Stimulated activated memory B cell treated with anti-CD40 and anti-IgM and Interleukin-4, amounts not matched to agents 10 μg/mL and 1 μg/mL and 100 μg/mL, for 72 hours (primary cell): ENCODE measurements at regions not wholly inside any gene's neighbourhood (a gene's known extent, or its start where the extent isn't known, plus 50 kb on each side); places are given as distances from the start of the nearest gene placed in this dataset.

ENCODE experiments used
- ATAC-seq: fragments of 150-1000 bp; cut with Tn5 transposase; 2 replicates; pipeline ENCODE4 v1.10.0; 2021
- H3K27ac Mint-ChIP-seq: one replicate; pipeline ENCODE4 v1.8.0; 2022; ENCODE audit warnings: mild to moderate bottlenecking, mixed read lengths
- H3K27me3 Mint-ChIP-seq: one replicate; pipeline ENCODE4 v1.8.0; 2022; ENCODE audit warnings: mixed read lengths
- H3K36me3 Mint-ChIP-seq: one replicate; pipeline ENCODE4 v1.8.0; 2022; ENCODE audit warnings: mixed read lengths
- H3K4me1 Mint-ChIP-seq: one replicate; pipeline ENCODE4 v1.8.0; 2022; ENCODE audit warnings: mixed read lengths
- H3K4me3 Mint-ChIP-seq: one replicate; pipeline ENCODE4 v1.8.0; 2022; ENCODE audit warnings: mild to moderate bottlenecking, moderate library complexity, mixed read lengths
- H3K9me3 Mint-ChIP-seq: one replicate; pipeline ENCODE4 v1.8.0; 2022; ENCODE audit warnings: mixed read lengths

GRCh38 chr2:42958741-42959233, 166.4 kb upstream of the HAAO start:
- no peak overlapping the region for H3K4me3 Mint-ChIP-seq
- H3K27me3 Mint-ChIP-seq: no peaks in the 10 kb centered on the region
- H3K36me3 Mint-ChIP-seq: no peaks in the 10 kb centered on the region
- peaks cover 34% of the 10 kb centered on the region for H3K4me1 Mint-ChIP-seq
- H3K27ac Mint-ChIP-seq: no peak overlapping the region
- no peak for ATAC-seq
- H3K9me3 Mint-ChIP-seq: no peaks in the 10 kb centered on the region

DNA sequence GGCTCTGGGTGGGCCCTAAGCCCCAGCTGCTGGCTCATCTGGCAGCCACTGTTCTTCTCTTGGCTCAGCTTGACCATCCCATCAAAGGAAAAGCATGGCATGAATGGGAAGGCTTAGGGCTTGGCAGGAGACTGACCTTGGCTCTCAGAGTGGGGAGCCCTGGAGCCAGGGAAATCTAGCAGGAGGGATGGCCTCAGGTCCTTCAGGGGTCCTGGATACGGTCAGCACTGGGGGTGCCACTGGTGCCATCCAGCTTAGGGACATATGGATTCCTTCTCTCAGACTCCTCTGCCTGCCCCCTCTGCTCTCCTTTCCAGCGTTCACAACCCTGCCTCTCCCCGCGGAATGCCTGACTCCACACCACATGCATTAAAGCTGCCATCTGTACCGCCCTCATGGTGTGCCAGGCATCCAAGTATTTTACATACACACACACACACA, 165.5 kb upstream of the HAAO start:
- ATAC-seq: no peak
- Mint-ChIP-seq H3K27ac (no peak overlapping the region), H3K4me3 (no peak overlapping the region), H3K36me3 (no peaks in the 10 kb centered on the region), H3K4me1 (peaks cover 31% of the 10 kb centered on the region), H3K27me3 (no peaks in the 10 kb centered on the region), H3K9me3 (no peaks in the 10 kb centered on the region)

- no peak for ATAC-seq
- Mint-ChIP-seq H3K36me3 (no peaks in the 10 kb centered on the region), H3K27ac (no peak overlapping the region), H3K27me3 (no peaks in the 10 kb centered on the region), H3K9me3 (peaks cover 4% of the 10 kb centered on the region), H3K4me1 (peaks cover 31% of the 10 kb centered on the region), H3K4me3 (no peak overlapping the region)
Observed at GRCh38 chr2:42957109-42957860, 164.9 kb upstream of the HAAO start.

- Mint-ChIP-seq H3K4me1 (peaks cover 30% of the 10 kb centered on the region), H3K27me3 (no peaks in the 10 kb centered on the region), H3K9me3 (peaks cover 6% of the 10 kb centered on the region), H3K4me3 (no peak overlapping the region), H3K36me3 (no peaks in the 10 kb centered on the region), H3K27ac (no peak overlapping the region)
- no peak for ATAC-seq
Observed at GRCh38 chr2:42954227-42954962, 162.0 kb upstream of the HAAO start.

- H3K4me1 Mint-ChIP-seq: peaks cover 42% of the 10 kb centered on the region
- peaks cover 6% of the 10 kb centered on the region for H3K9me3 Mint-ChIP-seq
- H3K4me3 Mint-ChIP-seq: no peak overlapping the region
- no peak for ATAC-seq
- H3K27ac Mint-ChIP-seq: peak overlapping the region; percentile 26
- H3K27me3 Mint-ChIP-seq: no peaks in the 10 kb centered on the region
- no peaks in the 10 kb centered on the region for H3K36me3 Mint-ChIP-seq
Observed at GRCh38 chr2:42953216-42953615, 160.8 kb upstream of the HAAO start.

- no peaks in the 10 kb centered on the region for H3K27me3 Mint-ChIP-seq
- H3K4me1 Mint-ChIP-seq: peaks cover 56% of the 10 kb centered on the region
- H3K36me3 Mint-ChIP-seq: no peaks in the 10 kb centered on the region
- ATAC-seq: no peak
- H3K9me3 Mint-ChIP-seq: peaks cover 6% of the 10 kb centered on the region
- no peak overlapping the region for H3K4me3 Mint-ChIP-seq
- H3K27ac Mint-ChIP-seq: peak overlapping the region; percentile 47
Observed at GRCh38 chr2:42951263-42951938, 159.0 kb upstream of the HAAO start.

- H3K27ac Mint-ChIP-seq: peak overlapping the region; percentile 47
- H3K9me3 Mint-ChIP-seq: peaks cover 6% of the 10 kb centered on the region
- H3K27me3 Mint-ChIP-seq: no peaks in the 10 kb centered on the region
- ATAC-seq: peak; percentile 84
- no peak overlapping the region for H3K4me3 Mint-ChIP-seq
- no peaks in the 10 kb centered on the region for H3K36me3 Mint-ChIP-seq
- H3K4me1 Mint-ChIP-seq: peaks cover 47% of the 10 kb centered on the region
Observed at GRCh38 chr2:42949125-42949524, 156.7 kb upstream of the HAAO start.

DNA sequence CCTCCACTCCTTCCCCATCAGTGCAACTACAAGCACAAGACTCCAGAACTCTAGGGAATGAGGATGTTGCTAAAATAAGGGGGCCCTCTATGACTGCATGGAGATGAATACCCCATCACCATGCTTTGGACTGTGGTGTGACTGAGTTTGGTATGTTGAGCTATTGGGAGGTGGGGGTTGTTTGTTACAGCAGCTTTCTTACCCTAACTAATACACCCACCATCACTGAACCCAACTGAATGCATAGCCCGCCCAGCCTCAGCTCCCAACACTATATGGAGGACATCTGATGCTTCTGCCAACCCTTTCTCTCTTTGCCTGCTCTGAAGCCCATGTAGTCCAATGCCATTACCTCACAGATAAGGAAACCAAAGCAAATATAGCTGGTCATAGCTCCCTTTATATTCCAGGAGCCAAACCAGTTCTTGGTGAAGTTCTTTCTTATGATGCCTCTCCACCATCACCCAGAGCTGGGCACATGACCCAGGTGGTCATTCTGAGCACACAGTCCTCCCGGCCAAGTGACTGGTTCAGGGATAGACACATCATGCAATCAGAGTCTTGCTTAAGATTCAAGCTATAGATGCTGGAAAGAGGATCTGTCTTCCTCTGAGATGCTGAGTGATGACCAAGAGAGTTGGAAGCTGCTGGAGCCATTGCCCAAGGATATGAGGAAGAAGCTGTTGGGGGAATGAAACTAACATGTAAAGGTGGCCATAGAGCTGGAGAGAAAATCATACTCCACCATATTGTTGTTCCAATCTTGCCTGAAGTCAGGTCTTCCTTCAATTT, 155.6 kb upstream of the HAAO start:
- Mint-ChIP-seq H3K4me1 (peaks cover 46% of the 10 kb centered on the region), H3K27me3 (no peaks in the 10 kb centered on the region), H3K9me3 (peaks cover 6% of the 10 kb centered on the region), H3K4me3 (no peak overlapping the region), H3K27ac (peak overlapping the region; percentile 47), H3K36me3 (no peaks in the 10 kb centered on the region)
- ATAC-seq: no peak

DNA sequence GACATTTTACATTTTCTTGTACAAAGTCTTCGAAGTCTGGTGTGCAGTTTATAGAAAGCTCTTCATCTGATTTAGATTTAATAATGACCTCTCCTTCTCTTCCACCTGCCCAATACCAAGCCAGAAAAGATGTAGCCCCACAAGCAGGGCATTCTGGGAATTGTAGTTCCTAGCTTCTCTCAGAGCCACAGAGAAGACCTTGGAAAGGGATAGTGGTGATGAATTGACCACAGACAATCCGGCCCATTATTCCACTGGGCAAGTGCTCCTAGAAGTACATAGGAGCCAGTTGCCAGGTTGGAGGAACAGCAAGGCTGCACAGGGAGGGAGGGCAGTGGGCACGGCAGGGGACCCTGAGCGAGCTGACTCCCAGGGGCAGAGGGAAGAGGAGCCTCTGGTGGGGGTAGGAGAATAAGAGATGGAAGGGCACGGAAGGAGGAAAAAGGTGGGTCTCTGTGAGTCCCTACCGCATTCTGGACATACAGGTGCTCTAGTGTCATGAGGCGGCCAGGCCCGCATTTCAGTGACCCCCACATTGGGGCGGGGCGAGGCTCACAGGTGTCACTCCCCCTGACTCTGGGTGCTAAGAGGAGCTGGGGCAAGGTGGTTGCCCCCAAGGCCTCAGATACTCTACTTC, 152.5 kb upstream of the HAAO start:
- H3K27me3 Mint-ChIP-seq: no peaks in the 10 kb centered on the region

DNA sequence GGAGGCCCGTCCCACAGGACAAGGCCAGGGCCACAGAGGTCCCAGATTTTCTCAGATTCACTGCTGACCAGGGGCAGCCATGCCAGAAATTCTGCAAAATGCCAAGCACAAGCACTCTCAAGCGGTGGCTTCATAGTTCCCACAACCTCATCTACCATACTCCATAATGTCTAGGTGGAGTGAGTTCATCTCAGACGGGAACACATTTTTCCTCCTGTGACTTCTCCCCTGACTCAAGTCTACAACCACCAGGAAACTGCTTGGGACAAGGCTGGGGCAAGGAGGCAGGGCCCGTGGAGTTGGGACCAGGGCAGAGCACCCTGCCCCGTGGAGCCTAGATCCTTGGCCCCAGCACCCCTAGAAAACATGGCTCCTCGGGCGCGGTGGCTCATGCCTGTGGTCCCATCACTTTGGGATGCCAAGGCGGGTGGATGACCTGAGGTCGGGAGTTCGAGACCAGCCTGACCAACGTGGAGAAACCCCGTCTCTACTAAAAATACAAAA, 150.7 kb upstream of the HAAO start:
- H3K4me1 Mint-ChIP-seq: peaks cover 22% of the 10 kb centered on the region
- no peaks in the 10 kb centered on the region for H3K9me3 Mint-ChIP-seq
- H3K27ac Mint-ChIP-seq: no peak overlapping the region
- ATAC-seq: no peak
- no peak overlapping the region for H3K4me3 Mint-ChIP-seq
- H3K27me3 Mint-ChIP-seq: peaks cover 10% of the 10 kb centered on the region
- no peaks in the 10 kb centered on the region for H3K36me3 Mint-ChIP-seq

More for the DNA sequence above, 152.5 kb upstream of the HAAO start:
- no peak for ATAC-seq
- Mint-ChIP-seq H3K4me1 (peaks cover 36% of the 10 kb centered on the region), H3K36me3 (no peaks in the 10 kb centered on the region), H3K27ac (no peak overlapping the region), H3K4me3 (no peak overlapping the region), H3K9me3 (no peaks in the 10 kb centered on the region)

- no peaks in the 10 kb centered on the region for H3K36me3 Mint-ChIP-seq
- ATAC-seq: no peak
Observed at GRCh38 chr2:42942214-42942989, 150.0 kb upstream of the HAAO start.

GRCh38 chr2:42941633-42942176, 149.3 kb upstream of the HAAO start:
- Mint-ChIP-seq H3K27ac (no peak overlapping the region), H3K4me1 (peaks cover 9% of the 10 kb centered on the region), H3K9me3 (no peaks in the 10 kb centered on the region), H3K36me3 (no peaks in the 10 kb centered on the region), H3K4me3 (no peak overlapping the region), H3K27me3 (peaks cover 14% of the 10 kb centered on the region)
- no peak for ATAC-seq

More at GRCh38 chr2:42942214-42942989, 150.0 kb upstream of the HAAO start:
- Mint-ChIP-seq H3K4me1 (peaks cover 16% of the 10 kb centered on the region), H3K4me3 (no peak overlapping the region), H3K9me3 (no peaks in the 10 kb centered on the region), H3K27ac (no peak overlapping the region), H3K27me3 (peaks cover 14% of the 10 kb centered on the region)

- Mint-ChIP-seq H3K36me3 (no peaks in the 10 kb centered on the region), H3K9me3 (no peaks in the 10 kb centered on the region), H3K27ac (no peak overlapping the region), H3K4me1 (peaks cover 7% of the 10 kb centered on the region), H3K4me3 (no peak overlapping the region), H3K27me3 (peaks cover 14% of the 10 kb centered on the region)
- no peak for ATAC-seq
Observed at GRCh38 chr2:42939411-42940206, 147.2 kb upstream of the HAAO start.
